Natural killer cell treated with Interleukin-12 subunit alpha and Interleukin-12 subunit beta and Interleukin-15 and Interleukin-18, amount 100 ng/mL, for 72 hours (primary cell): ENCODE measurements at regions not wholly inside any gene's neighbourhood (a gene's known extent, or its start where the extent isn't known, plus 50 kb on each side); places are given as distances from the start of the nearest gene placed in this dataset.
A peak's percentile ranks its signal among the peaks of the same experiment; 100 is the strongest.

Source experiments
- ATAC-seq, 2 donors: fragments of 150-1000 bp; cut with Tn5 transposase in 1 of 2; sonication (Bioruptor Pico), chemical (Tn5 transposase) in 1 of 2; 2 replicates each; pipeline ENCODE4 v1.10.0; 2021
- DNase-seq: peaks from one replicate; pipeline ENCODE4 v3.0.0; 2022; ENCODE audit warnings: low spot score
- H3K27ac Mint-ChIP-seq, 2 donors: 1 replicate in 1 of 2; 2 replicates in 1 of 2; pipeline ENCODE4 v1.8.0; 2022; ENCODE audit warnings: mixed read lengths in 2 of 2, mild to moderate bottlenecking in 1 of 2, moderate library complexity in 1 of 2
- H3K27me3 Mint-ChIP-seq, 2 donors: 1 replicate in 1 of 2; 2 replicates in 1 of 2; pipeline ENCODE4 v1.8.0; 2022; ENCODE audit warnings: mixed read lengths in 2 of 2
- H3K36me3 Mint-ChIP-seq: one replicate; pipeline ENCODE4 v1.8.0; 2022; ENCODE audit warnings: mixed read lengths
- H3K4me1 Mint-ChIP-seq, 2 donors: 1 replicate in 1 of 2; 2 replicates in 1 of 2; pipeline ENCODE4 v1.8.0; 2022; ENCODE audit warnings: low read depth in 2 of 2, mixed read lengths in 2 of 2, mild to moderate bottlenecking in 1 of 2
- H3K4me3 Mint-ChIP-seq: one replicate; pipeline ENCODE4 v1.8.0; 2022; ENCODE audit warnings: mixed read lengths
- H3K9me3 Mint-ChIP-seq: 2 replicates; pipeline ENCODE4 v1.8.0; 2022; ENCODE audit warnings: mixed read lengths

- H3K9me3 Mint-ChIP-seq: peaks cover 4% of the 10 kb centered on the region
- H3K27ac Mint-ChIP-seq: no peak overlapping the region
- DNase-seq (no peak), ATAC-seq (no peak)
- H3K4me1 Mint-ChIP-seq: no peaks in the 10 kb centered on the region
- H3K4me3 Mint-ChIP-seq: no peak overlapping the region
- no peaks in the 10 kb centered on the region for H3K36me3 Mint-ChIP-seq
- peaks cover 0 to 8% of the 10 kb centered on the region in 2 donors for H3K27me3 Mint-ChIP-seq
Observed at GRCh38 chrX:96440941-96441340, 243.7 kb upstream of the DIAPH2 start.

GRCh38 chrX:96445531-96446065, 239.0 kb upstream of the DIAPH2 start:
- Mint-ChIP-seq H3K9me3 (peaks cover 3% of the 10 kb centered on the region), H3K36me3 (no peaks in the 10 kb centered on the region), H3K4me3 (no peak overlapping the region), H3K27ac (no peak overlapping the region), H3K4me1 (no peaks in the 10 kb centered on the region), H3K27me3 (peaks cover 0 to 6% of the 10 kb centered on the region in 2 donors)
- DNase-seq (no peak), ATAC-seq (no peak)

DNA sequence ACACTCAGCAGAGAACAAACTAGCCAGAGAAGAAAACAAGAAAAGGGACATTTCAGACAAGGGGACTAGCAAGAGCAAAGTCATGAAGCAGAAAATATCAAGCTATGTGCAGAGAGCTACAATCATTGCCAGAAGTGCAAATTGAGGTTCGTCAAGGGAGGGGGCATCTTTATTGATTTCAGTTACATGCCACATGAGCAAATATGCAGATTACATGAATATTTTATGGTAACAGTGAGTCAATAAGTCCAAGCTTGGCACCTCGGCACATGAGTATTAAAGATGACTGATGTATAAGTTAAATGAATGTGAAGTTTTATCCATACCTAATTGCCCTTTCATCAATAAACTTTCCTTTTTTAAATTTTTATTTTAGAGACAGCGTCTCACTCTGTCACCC, 238.1 kb upstream of the DIAPH2 start:
- Mint-ChIP-seq H3K4me3 (no peak overlapping the region), H3K36me3 (no peaks in the 10 kb centered on the region), H3K27ac (no peak overlapping the region), H3K4me1 (no peaks in the 10 kb centered on the region), H3K27me3 (peaks cover 0 to 6% of the 10 kb centered on the region in 2 donors), H3K9me3 (peaks cover 3% of the 10 kb centered on the region)
- ATAC-seq (no peak), DNase-seq (no peak)

DNA sequence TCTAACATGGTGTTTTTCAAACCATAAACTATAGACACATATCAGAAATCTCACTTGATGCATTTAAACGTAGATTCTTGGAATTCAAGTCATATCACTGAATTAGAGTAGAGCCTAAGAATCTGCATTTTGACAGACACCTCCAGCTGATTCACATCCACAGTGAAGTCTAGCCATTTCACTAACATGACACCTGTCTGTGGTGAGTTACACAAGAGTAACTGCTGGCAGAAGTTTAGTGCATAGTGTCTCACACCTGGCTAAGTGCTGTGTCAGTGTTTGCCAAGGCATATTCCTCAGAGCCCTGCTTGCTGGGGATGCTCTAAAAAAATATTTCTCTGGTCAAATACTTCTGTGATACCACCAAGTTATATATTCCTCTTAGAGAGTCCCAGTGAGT, 237.5 kb upstream of the DIAPH2 start:
- ATAC-seq: no peak
- no peak overlapping the region for H3K4me3 Mint-ChIP-seq

GRCh38 chrX:96449191-96449590, 235.5 kb upstream of the DIAPH2 start:
- H3K27me3 Mint-ChIP-seq: peaks cover 0 to 6% of the 10 kb centered on the region in 2 donors
- H3K4me3 Mint-ChIP-seq: no peak overlapping the region
- H3K4me1 Mint-ChIP-seq: no peaks in the 10 kb centered on the region
- H3K27ac Mint-ChIP-seq: no peak overlapping the region
- H3K36me3 Mint-ChIP-seq: no peaks in the 10 kb centered on the region
- H3K9me3 Mint-ChIP-seq: peaks cover 3% of the 10 kb centered on the region
- no peak for DNase-seq
- no peak for ATAC-seq

More for the DNA sequence above, 237.5 kb upstream of the DIAPH2 start:
- H3K9me3 Mint-ChIP-seq: peaks cover 3% of the 10 kb centered on the region
- no peaks in the 10 kb centered on the region for H3K36me3 Mint-ChIP-seq
- DNase-seq: no peak
- peaks cover 0 to 6% of the 10 kb centered on the region in 2 donors for H3K27me3 Mint-ChIP-seq
- no peaks in the 10 kb centered on the region for H3K4me1 Mint-ChIP-seq
- H3K27ac Mint-ChIP-seq: no peak overlapping the region

DNA sequence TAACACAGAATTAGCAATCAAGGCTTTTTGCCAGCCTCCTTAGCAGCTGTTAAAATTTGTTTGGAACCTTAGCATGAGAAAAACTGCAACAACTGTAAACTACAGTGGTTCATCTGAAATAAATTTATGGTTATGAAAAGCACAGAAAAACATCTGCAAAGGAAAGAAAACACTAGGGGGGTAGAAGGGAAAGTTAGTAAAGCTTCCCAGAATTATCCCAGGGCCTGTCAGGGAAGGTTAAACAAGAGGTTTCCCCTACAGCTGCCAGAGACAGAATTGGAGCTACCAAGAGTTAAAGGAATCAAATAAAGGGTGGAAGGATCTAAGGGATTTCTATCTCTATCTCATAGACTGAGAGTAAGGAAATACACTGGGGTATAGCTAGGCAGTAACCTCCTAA, 234.7 kb upstream of the DIAPH2 start:
- no peaks in the 10 kb centered on the region for H3K36me3 Mint-ChIP-seq
- DNase-seq (no peak), ATAC-seq (no peak)
- H3K4me1 Mint-ChIP-seq: no peaks in the 10 kb centered on the region
- peaks cover 0 to 6% of the 10 kb centered on the region in 2 donors for H3K27me3 Mint-ChIP-seq
- H3K4me3 Mint-ChIP-seq: no peak overlapping the region
- no peak overlapping the region for H3K27ac Mint-ChIP-seq
- peaks cover 3% of the 10 kb centered on the region for H3K9me3 Mint-ChIP-seq

DNA sequence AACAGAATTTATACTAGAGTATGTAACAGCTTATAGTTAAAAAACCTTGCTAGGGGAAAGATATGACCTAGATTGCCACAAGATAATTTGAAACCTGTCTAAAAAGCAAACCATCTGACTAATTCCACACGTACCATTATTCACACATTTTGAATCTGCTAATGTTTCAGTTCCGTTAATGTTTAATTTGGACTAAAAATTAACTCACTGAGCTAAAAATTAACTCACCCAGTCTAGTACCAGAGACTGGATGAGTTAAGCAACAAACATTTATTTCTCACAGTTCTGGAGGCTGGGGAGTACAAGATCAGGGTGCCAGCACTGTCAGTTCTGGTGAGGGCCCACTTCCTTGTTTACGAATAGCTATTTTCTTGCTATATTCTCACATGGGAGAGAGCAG, 231.5 kb upstream of the DIAPH2 start:
- no peak overlapping the region for H3K4me3 Mint-ChIP-seq
- no peaks in the 10 kb centered on the region for H3K36me3 Mint-ChIP-seq
- H3K27me3 Mint-ChIP-seq: no peaks in the 10 kb centered on the region
- H3K27ac Mint-ChIP-seq: no peak overlapping the region
- peaks cover 0 to 2% of the 10 kb centered on the region in 2 donors for H3K4me1 Mint-ChIP-seq
- H3K9me3 Mint-ChIP-seq: no peaks in the 10 kb centered on the region
- ATAC-seq (peak in 1 of 2 donors; percentile 51), DNase-seq (no peak)

DNA sequence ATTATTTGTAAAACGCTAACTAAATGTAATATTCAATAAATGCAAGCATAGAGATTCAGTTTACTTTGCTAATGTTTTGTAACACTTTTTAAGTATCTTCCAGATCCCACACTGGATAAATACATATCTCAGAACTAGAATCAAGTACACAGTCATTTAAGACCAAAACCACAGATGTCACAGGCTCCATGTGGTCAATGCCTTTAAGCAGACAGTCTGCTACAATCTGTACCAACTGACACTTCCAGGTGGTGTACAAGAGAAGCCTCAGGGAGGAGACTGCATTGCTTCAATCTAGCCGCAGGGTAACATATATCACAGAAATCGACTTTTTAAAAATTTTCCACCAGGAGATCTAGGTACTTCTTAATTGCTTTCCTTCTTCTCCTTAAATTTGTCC, 229.6 kb upstream of the DIAPH2 start:
- DNase-seq (no peak), ATAC-seq (peak in 1 of 2 donors; percentile 63)
- no peak overlapping the region for H3K4me3 Mint-ChIP-seq
- H3K27ac Mint-ChIP-seq: no peak overlapping the region
- H3K4me1 Mint-ChIP-seq: peaks cover 0 to 2% of the 10 kb centered on the region in 2 donors
- no peaks in the 10 kb centered on the region for H3K27me3 Mint-ChIP-seq
- no peaks in the 10 kb centered on the region for H3K36me3 Mint-ChIP-seq
- H3K9me3 Mint-ChIP-seq: no peaks in the 10 kb centered on the region

DNA sequence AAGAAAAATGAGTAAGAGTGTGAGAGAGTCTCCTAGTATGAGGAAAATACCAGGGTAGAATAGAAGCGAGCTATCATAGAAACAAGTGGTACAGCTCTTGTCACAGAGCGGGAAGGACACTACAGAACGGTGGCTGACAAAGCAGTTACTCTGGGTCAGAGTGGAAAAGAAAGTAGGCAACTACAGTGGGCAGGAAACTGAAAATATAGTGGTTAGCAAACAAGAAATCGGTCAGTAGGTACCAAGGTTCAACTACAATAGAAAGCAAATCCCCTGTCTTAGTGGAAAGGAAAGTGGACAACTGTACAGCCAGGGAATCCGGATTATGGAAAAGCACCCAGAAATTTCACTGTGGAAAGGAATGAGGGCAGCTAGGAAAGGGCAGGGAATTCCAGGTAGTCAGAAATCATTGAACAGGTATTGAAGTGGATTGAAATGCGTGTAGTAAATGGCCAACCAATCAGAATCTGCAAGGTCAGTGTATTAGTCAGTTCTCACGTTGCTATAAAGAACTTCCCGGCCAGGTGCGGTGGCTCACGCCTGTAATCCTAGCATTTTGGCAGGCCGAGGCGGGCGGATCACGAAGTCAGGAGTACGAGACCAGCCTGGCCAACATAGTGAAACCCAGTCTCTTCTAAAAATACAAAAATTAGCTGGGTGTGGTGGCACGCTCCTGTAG, 219.6 kb upstream of the DIAPH2 start:
- no peaks in the 10 kb centered on the region for H3K4me1 Mint-ChIP-seq
- DNase-seq (no peak), ATAC-seq (no peak)
- no peak overlapping the region for H3K4me3 Mint-ChIP-seq
- peaks cover 0 to 8% of the 10 kb centered on the region in 2 donors for H3K27me3 Mint-ChIP-seq
- no peak overlapping the region for H3K27ac Mint-ChIP-seq
- no peaks in the 10 kb centered on the region for H3K9me3 Mint-ChIP-seq
- H3K36me3 Mint-ChIP-seq: no peaks in the 10 kb centered on the region

- no peak for ATAC-seq
Observed at GRCh38 chrX:96474029-96474740, 210.5 kb upstream of the DIAPH2 start.

GRCh38 chrX:96474741-96475125, 209.9 kb upstream of the DIAPH2 start:
- Mint-ChIP-seq H3K4me1 (no peaks in the 10 kb centered on the region), H3K27me3 (no peaks in the 10 kb centered on the region)

More at GRCh38 chrX:96474029-96474740, 210.5 kb upstream of the DIAPH2 start:
- Mint-ChIP-seq H3K27ac (no peak overlapping the region), H3K9me3 (no peaks in the 10 kb centered on the region), H3K4me3 (no peak overlapping the region), H3K36me3 (no peaks in the 10 kb centered on the region), H3K27me3 (no peaks in the 10 kb centered on the region), H3K4me1 (no peaks in the 10 kb centered on the region)
- no peak for DNase-seq

DNA sequence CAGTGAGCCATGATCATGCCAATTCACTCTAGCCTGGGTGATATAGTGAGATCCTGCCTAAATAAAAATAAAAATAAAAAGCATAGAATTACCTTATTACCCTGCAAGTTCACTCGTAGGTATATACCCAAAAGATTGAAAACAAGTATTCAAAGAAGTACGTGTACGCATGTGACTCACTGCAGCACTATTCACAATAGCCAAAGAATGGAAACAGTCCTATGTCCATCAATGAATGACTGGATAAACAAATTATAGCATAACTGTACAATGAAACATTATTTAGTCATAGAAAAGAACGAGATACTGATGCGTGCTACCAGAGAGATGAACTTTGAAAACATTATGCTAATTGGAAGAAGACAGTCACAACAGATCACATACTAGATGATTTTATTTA, 204.6 kb upstream of the DIAPH2 start:
- no peaks in the 10 kb centered on the region for H3K9me3 Mint-ChIP-seq
- H3K27me3 Mint-ChIP-seq: no peaks in the 10 kb centered on the region
- H3K27ac Mint-ChIP-seq: no peak overlapping the region
- H3K36me3 Mint-ChIP-seq: no peaks in the 10 kb centered on the region
- DNase-seq (no peak), ATAC-seq (no peak)
- no peaks in the 10 kb centered on the region for H3K4me1 Mint-ChIP-seq
- H3K4me3 Mint-ChIP-seq: no peak overlapping the region

More at GRCh38 chrX:96474741-96475125, 209.9 kb upstream of the DIAPH2 start:
- no peak overlapping the region for H3K4me3 Mint-ChIP-seq
- no peaks in the 10 kb centered on the region for H3K36me3 Mint-ChIP-seq
- ATAC-seq (no peak), DNase-seq (no peak)
- H3K9me3 Mint-ChIP-seq: no peaks in the 10 kb centered on the region
- H3K27ac Mint-ChIP-seq: no peak overlapping the region

DNA sequence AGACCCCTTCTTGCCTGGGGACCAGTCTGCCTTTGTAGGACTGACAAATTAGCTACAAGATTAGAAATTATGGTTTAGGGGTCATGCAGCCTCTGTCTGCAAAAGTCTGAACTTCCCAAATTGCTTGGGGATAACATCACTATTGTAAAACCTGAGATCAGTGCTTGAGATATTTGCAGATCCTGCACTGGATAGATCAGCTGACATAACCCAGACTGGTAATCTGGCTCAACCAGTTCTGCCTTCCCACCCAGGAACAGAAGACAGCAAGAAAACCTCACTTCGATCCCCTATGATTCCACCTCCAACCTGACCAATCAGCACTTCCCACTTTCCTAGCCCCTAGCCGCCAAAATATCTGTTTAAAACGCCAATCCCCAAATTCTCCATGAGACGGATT, 202.8 kb upstream of the DIAPH2 start:
- H3K36me3 Mint-ChIP-seq: no peaks in the 10 kb centered on the region
- H3K27ac Mint-ChIP-seq: no peak overlapping the region

GRCh38 chrX:96483647-96484160, 200.9 kb upstream of the DIAPH2 start:
- Mint-ChIP-seq H3K4me3 (no peak overlapping the region), H3K4me1 (no peaks in the 10 kb centered on the region), H3K36me3 (no peaks in the 10 kb centered on the region), H3K27ac (no peak overlapping the region), H3K9me3 (no peaks in the 10 kb centered on the region), H3K27me3 (no peaks in the 10 kb centered on the region)
- DNase-seq (no peak), ATAC-seq (no peak)

More for the DNA sequence above, 202.8 kb upstream of the DIAPH2 start:
- Mint-ChIP-seq H3K4me3 (no peak overlapping the region), H3K27me3 (no peaks in the 10 kb centered on the region), H3K4me1 (no peaks in the 10 kb centered on the region), H3K9me3 (no peaks in the 10 kb centered on the region)
- no peak for ATAC-seq
- DNase-seq: no peak
